Peyer's patch (tissue), 4 donors: ENCODE measurements at regions not wholly inside any gene's neighbourhood (a gene's known extent, or its start where the extent isn't known, plus 50 kb on each side); places are given as distances from the start of the nearest gene placed in this dataset.

Source experiments
- DNase-seq, 3 donors: peaks; one replicate each; pipeline ENCODE4 v3.0.0-alpha.2; 2017 to 2019
- H3K27ac ChIP-seq, 4 donors: fragments of 200-600 bp; sonication (generic); one replicate each; pipeline ENCODE4 v1.5.1; 2016 to 2019
- H3K27me3 ChIP-seq, 2 donors: fragments of 200-600 bp; sonication (generic); one replicate each; pipeline ENCODE4 v1.5.1; 2019
- H3K36me3 ChIP-seq, 3 donors: fragments of 200-600 bp; sonication (generic); one replicate each; pipeline ENCODE4 v1.5.1; 2016 to 2019
- H3K4me1 ChIP-seq, 4 donors: fragments of 200-600 bp; sonication (generic); one replicate each; pipeline ENCODE4 v1.5.1; 2016 to 2019
- H3K4me3 ChIP-seq, 4 donors: fragments of 200-600 bp; sonication (generic); 1 replicate in 3 of 4; 2 replicates in 1 of 4; pipeline ENCODE4 v1.5.1; 2016 to 2019; ENCODE audit warnings: mild to moderate bottlenecking in 1 of 4
- H3K9me3 ChIP-seq, 4 donors: fragments of 200-600 bp; sonication (generic); one replicate each; pipeline ENCODE4 v1.5.1; 2016 to 2019; ENCODE audit warnings: mild to moderate bottlenecking in 1 of 4
- POLR2A ChIP-seq, 2 donors: fragments of 450-650 bp; IDR thresholded peaks; one replicate each; pipeline ENCODE4 v1.5.1; 2017; ENCODE audit warnings: antibody characterized with exemption in 2 of 2, mild to moderate bottlenecking in 2 of 2, moderate library complexity in 2 of 2
- TF ChIP-seq, protein P1 (sequence below), 6 experiments: fragments of 450-650 bp in 4 of 6; fragments of 200-600 bp in 2 of 6; sonication (generic) in 1 of 6; IDR thresholded peaks; one replicate each; pipeline ENCODE4 v1.5.1; 2017 to 2019; ENCODE audit warnings: antibody characterized with exemption in 6 of 6, mild to moderate bottlenecking in 3 of 6, moderate library complexity in 1 of 6

DNA sequence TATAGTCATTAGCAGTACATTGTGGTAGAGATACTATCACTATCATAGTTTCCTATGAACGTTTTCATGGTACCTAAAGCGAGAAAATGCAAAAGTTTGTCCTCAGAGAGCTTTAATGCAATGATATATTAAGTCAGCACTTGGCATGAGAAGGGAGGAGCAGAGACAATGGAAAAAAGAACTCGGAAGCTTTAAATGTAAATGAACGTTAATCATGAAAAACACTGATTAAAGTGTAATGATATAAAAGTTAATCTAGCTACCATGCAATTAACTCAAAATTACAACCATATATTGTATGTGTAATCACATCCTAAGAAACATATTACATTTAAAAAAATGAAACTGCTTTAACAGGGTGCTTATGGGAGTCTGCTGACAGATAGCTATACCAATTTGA lies 282.7 kb downstream of the HDGFL1 start:
- DNase-seq = no peak
- Histone ChIP-seq H3K4me1 (no peaks in the 10 kb centered on the region), H3K4me3 (no peak overlapping the region), H3K9me3 (no peaks in the 10 kb centered on the region), H3K27me3 (no peaks in the 10 kb centered on the region), H3K36me3 (no peaks in the 10 kb centered on the region), H3K27ac (no peak overlapping the region)
- no peak for TF ChIP-seq POLR2A (IDR thresholded peaks at IDR 0.05)
- TF ChIP-seq, protein P1, sequence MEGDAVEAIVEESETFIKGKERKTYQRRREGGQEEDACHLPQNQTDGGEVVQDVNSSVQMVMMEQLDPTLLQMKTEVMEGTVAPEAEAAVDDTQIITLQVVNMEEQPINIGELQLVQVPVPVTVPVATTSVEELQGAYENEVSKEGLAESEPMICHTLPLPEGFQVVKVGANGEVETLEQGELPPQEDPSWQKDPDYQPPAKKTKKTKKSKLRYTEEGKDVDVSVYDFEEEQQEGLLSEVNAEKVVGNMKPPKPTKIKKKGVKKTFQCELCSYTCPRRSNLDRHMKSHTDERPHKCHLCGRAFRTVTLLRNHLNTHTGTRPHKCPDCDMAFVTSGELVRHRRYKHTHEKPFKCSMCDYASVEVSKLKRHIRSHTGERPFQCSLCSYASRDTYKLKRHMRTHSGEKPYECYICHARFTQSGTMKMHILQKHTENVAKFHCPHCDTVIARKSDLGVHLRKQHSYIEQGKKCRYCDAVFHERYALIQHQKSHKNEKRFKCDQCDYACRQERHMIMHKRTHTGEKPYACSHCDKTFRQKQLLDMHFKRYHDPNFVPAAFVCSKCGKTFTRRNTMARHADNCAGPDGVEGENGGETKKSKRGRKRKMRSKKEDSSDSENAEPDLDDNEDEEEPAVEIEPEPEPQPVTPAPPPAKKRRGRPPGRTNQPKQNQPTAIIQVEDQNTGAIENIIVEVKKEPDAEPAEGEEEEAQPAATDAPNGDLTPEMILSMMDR (IDR thresholded peaks at IDR 0.05) = no peak

DNA sequence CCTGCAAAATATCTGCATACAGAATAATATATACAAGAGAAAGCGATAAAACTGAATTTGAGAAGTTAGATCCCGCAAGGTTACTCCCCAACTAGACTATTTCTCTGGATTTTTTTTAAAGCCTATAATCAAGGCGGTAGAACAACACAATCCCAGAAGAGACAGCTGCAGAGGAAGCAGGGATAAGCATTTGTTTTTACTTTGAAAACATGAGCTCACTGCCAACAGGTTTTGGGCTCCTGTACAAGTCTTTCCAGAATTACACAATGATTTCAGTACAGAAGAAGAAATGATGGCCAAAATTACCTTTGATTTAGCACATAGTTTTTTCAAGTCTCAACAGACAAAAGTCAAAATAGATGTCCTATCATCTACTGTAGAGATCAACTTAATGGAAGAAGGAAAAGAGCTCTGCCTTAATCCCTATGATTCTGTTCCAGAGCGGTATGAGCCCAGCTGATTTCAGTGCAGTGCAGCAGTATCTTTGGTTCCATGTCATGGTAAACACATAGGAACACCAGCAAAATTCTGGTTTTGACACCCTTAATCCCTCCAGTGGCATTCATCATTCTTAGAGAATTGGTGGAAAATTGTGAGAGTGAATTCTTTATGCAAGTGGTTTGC lies 304.3 kb downstream of the HDGFL1 start:
- no peak overlapping the region for H3K27ac ChIP-seq
- H3K4me3 ChIP-seq = no peak overlapping the region
- TF ChIP-seq, protein P1 (IDR thresholded peaks at IDR 0.05) = no peak
- no peak for TF ChIP-seq POLR2A (IDR thresholded peaks at IDR 0.05)
- no peaks in the 10 kb centered on the region for H3K27me3 ChIP-seq
- H3K36me3 ChIP-seq = no peaks in the 10 kb centered on the region
- no peaks in the 10 kb centered on the region for H3K4me1 ChIP-seq
- no peaks in the 10 kb centered on the region for H3K9me3 ChIP-seq
- no peak for DNase-seq

DNA sequence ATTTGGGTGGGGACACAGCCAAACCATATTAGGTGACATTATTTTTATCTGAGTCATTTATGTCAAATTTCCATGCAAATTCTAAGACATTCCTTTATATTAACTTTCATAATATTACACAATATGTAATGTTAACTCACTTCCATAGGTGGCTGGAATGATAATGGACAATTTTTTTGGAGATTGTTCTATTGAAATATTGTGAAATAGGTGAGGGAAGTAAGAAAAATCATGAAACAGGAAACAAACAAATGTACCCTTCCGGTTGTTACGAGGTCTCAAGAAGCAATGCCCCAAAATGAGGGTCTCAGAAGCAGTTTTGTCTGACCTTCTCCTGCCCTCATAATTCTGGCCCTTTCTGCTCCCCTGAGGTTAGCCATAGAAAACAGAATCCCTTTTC lies 306.5 kb downstream of the HDGFL1 start:
- Histone ChIP-seq H3K27ac (no peak overlapping the region), H3K9me3 (no peaks in the 10 kb centered on the region), H3K4me1 (no peaks in the 10 kb centered on the region), H3K27me3 (no peaks in the 10 kb centered on the region), H3K36me3 (no peaks in the 10 kb centered on the region), H3K4me3 (no peak overlapping the region)
- DNase-seq = no peak
- TF ChIP-seq, protein P1 (IDR thresholded peaks at IDR 0.05) = no peak
- no peak for TF ChIP-seq POLR2A (IDR thresholded peaks at IDR 0.05)

GRCh38 chr6:22878324-22878701 lies 308.9 kb downstream of the HDGFL1 start:
- H3K36me3 ChIP-seq = no peaks in the 10 kb centered on the region
- TF ChIP-seq, protein P1 (IDR thresholded peaks at IDR 0.05) = no peak
- no peak for TF ChIP-seq POLR2A (IDR thresholded peaks at IDR 0.05)
- H3K27ac ChIP-seq = no peak overlapping the region
- no peaks in the 10 kb centered on the region for H3K9me3 ChIP-seq
- H3K4me1 ChIP-seq = no peaks in the 10 kb centered on the region
- no peaks in the 10 kb centered on the region for H3K27me3 ChIP-seq
- DNase-seq = no peak
- no peak overlapping the region for H3K4me3 ChIP-seq

DNA sequence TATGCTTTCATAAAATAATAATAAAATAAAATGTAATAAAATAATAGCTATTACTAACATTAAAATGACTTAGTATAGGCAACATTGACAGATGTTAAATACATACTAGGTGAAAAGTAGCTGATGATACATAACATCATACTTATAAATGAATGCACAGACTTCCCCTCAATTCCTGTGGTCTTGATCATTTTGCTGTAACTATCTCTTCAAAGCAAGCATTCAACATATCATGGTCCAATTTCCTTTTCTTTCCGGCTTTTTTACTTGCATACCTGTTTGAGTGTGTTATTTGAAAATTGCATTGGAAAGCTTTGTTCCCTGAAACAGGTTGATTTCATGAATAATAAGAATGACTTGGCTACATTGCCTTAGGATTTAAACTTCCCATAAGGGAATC lies 309.3 kb downstream of the HDGFL1 start:
- no peak overlapping the region for H3K27ac ChIP-seq
- H3K4me1 ChIP-seq = no peaks in the 10 kb centered on the region
- no peaks in the 10 kb centered on the region for H3K9me3 ChIP-seq
- no peaks in the 10 kb centered on the region for H3K36me3 ChIP-seq
- H3K27me3 ChIP-seq = no peaks in the 10 kb centered on the region
- H3K4me3 ChIP-seq = no peak overlapping the region
- no peak for DNase-seq
- no peak for TF ChIP-seq POLR2A (IDR thresholded peaks at IDR 0.05)
- TF ChIP-seq, protein P1 (IDR thresholded peaks at IDR 0.05) = no peak
